ENCODE measurements at regions not wholly inside any gene's neighbourhood (a gene's known extent, or its start where the extent isn't known, plus 50 kb on each side); places are given as distances from the start of the nearest gene placed in this dataset.

- Mint-ChIP-seq H3K27ac (no peak overlapping the region), H3K9me3 (peaks cover 3% of the 10 kb centered on the region in 2 donors), H3K36me3 (ENCODE audit: insufficient read depth in 2 of 2) (peaks cover 0 to 3% of the 10 kb centered on the region in 2 donors), H3K4me1 (ENCODE audit: low read depth) (no peaks in the 10 kb centered on the region), H3K4me3 (no peak overlapping the region), H3K27me3 (ENCODE audit: low read depth) (peaks cover 32% of the 10 kb centered on the region)
- ATAC-seq (replicated peaks in 1 of 2) = no peak
- DNase-seq = no peak
Observed at GRCh38 chr13:95497381-95497807, 55.1 kb upstream of the CLDN10 start.

DNA sequence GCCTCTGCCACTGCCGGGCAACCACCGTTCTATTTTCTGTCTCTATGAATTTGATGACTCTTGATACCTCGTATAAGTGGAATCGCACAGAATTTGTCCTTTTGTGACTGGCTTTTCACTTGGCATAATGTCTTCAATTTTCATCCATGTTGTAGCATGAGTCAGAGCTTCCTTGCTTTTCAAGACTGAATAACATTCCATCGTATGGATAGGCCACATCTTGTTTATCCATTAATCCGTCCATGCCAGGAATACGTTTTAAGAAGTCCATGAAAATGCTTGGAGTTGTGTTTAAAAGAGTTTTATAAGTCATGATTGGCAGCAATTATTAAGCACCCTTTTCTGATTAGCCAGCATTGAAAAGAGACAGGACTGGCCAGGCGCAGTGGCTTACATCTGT lies 53.6 kb upstream of the CLDN10 start:
- peaks cover 3% of the 10 kb centered on the region in 2 donors for H3K9me3 Mint-ChIP-seq
- H3K36me3 Mint-ChIP-seq (ENCODE audit: insufficient read depth in 2 of 2) = peaks cover 0 to 3% of the 10 kb centered on the region in 2 donors
- DNase-seq (no peak), ATAC-seq (replicated peaks in 1 of 2) (no peak)
- H3K4me1 Mint-ChIP-seq (ENCODE audit: low read depth) = no peaks in the 10 kb centered on the region
- H3K27ac Mint-ChIP-seq = no peak overlapping the region
- H3K27me3 Mint-ChIP-seq (ENCODE audit: low read depth) = peaks cover 30% of the 10 kb centered on the region
- no peak overlapping the region for H3K4me3 Mint-ChIP-seq

DNA sequence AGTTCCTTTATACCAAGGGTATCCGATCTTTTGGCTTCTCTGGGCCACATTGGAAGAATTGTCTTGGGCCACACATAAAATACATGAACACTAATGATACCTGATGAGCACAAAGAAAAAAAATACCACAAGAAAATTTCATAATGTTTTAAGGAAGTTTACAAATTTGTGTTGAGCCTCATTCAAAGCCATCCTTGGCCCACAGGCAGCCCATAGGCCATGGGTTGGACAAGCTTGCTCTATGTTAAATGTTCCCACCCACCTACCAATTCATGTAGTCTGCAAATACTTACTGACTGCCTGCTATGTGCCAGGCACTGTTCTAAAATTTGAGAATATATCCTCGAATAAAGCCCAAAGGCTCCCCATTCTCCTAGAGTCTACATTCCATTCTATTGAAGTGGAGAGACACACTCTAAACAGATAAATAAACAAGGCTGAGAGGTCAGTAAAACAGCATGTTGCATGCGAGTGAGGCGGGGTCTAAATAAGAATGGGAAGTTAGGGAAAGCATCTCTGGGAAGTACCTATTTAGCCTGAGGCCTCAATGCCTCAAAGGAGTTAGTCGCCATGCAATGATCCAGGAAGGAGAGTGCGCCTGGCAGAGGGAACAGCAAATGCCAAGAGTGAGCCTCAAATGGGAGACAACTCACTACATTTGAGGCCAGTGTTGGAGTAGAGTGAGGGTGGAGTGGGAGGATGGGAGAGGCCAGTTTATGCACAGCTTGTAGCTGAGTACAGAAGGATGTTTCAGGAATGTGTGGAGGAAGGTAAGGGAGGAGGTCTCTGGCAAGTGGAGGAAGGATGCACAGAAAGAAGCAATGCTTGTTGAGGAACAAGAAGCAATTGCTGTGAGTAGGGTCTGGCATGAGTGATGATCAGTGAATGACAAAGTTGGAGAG lies 52.5 kb upstream of the CLDN10 start:
- H3K4me3 Mint-ChIP-seq = no peak overlapping the region
- H3K27ac Mint-ChIP-seq = no peak overlapping the region
- H3K27me3 Mint-ChIP-seq (ENCODE audit: low read depth) = peaks cover 24% of the 10 kb centered on the region
- H3K36me3 Mint-ChIP-seq (ENCODE audit: insufficient read depth in 2 of 2) = peaks cover 0 to 3% of the 10 kb centered on the region in 2 donors
- H3K4me1 Mint-ChIP-seq (ENCODE audit: low read depth) = no peaks in the 10 kb centered on the region
- DNase-seq = no peak
- H3K9me3 Mint-ChIP-seq = peaks cover 3% of the 10 kb centered on the region in 2 donors
- no peak for ATAC-seq (replicated peaks in 1 of 2)

DNA sequence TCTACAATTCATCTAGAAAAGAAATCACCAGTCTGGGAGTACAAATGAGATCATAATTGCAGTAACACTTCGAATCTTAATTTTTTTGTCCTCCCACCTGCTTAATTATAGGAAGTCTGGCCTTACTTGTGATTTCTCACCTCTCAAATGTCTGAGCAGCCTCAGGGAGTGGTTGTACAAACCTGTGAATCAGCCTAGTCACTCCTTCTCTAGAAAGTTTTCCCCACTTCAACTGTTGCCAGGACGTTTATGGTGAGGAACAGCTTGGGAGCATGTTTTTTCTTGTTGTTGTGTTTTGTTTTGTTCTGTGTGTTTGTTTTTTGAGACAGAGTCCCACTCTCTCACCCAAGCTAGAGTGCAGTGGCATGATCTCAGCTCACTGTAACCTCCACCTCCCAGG lies 50.3 kb upstream of the CLDN10 start:
- no peak for DNase-seq
- H3K4me1 Mint-ChIP-seq (ENCODE audit: low read depth) = no peaks in the 10 kb centered on the region
- peaks cover 3% of the 10 kb centered on the region in 2 donors for H3K9me3 Mint-ChIP-seq
- no peak for ATAC-seq (replicated peaks in 1 of 2)
- H3K27ac Mint-ChIP-seq = no peak overlapping the region
- peaks cover 22% of the 10 kb centered on the region for H3K27me3 Mint-ChIP-seq (ENCODE audit: low read depth)
- no peak overlapping the region for H3K4me3 Mint-ChIP-seq
- H3K36me3 Mint-ChIP-seq (ENCODE audit: insufficient read depth in 2 of 2) = peaks cover 0 to 3% of the 10 kb centered on the region in 2 donors

Measured in activated T-cell treated with anti-CD3 and anti-CD28 coated beads, Interleukin-2, amount 50 U/mL, for 72 hours (primary cell).